HPDE6-E6E7 (cell line): ENCODE measurements at regions not wholly inside any gene's neighbourhood (a gene's known extent, or its start where the extent isn't known, plus 50 kb on each side); places are given as distances from the start of the nearest gene placed in this dataset.
"Not testable (repeated sequence)": the region's sequence is repeated elsewhere in the genome, so short reads cannot be mapped to it uniquely, and the experiment has no call there.

ENCODE experiments used
- DNase-seq: peaks from one replicate; pipeline ENCODE4 v3.0.0; 2011; ENCODE audit warnings: missing footprints; ENCODE audit errors: extremely low spot score

- no peak for DNase-seq
Measured at GRCh38 chr4:114249561-114249960, 270.1 kb upstream of the ARSJ start.

DNA sequence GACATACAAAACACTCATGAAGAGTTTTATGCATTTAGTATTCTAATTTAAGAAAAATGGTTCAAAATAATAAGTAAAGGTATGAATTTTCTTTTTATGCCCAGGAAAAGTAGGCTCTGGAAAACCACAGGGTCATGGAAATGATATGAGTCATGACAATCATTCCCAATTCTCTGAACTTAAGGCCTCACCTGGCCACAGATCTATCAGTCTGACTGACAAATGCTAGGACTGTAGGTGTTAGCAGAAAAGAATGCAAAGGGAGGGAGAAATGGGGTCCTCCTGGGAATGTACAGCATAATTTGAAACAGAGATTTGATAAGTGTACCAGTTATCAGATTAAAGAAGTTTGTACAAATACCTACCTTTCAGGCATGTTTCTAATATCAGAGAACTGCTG is 270.5 kb upstream of the ARSJ start:
- DNase-seq, result no peak

DNA sequence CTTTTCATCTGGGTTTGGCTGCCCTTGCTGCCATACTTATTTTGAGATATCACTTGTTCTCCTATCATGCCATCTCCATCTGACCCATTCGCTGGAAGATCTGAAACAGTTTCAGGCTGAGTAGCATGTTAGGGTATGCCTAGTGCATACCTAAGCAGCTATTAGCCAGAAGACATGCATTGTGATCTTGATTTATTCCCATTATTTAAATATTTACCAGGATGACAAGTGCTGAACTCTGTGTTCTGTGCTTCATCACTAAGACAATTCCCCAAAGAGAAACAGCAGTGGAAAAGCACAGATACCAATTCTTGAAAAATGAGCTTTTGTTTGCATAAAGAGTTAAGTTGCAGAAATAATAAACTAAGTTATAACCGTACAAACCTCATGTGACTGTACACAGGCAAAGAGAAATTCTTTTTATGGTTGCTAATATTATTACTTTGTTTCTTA is 271.0 kb upstream of the ARSJ start:
- DNase-seq, result no peak

DNA sequence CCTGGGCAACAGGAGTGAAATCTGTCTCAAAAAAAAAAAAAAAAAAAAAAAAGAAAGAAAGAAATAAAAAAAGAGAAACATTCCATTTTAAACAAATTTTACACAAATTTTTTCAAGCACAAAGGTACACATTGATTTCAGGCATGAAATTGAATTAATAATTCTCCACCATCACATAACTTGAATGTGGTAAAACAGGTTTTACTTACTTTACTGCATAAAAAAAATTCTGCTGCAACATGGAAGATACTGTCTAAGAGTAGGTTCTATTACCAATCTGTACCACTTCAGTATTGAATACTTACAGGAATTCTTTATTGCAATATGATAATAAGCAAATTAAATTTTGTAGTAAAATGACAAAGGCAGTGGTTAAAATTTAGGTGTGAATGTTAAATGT is 271.6 kb upstream of the ARSJ start:
- DNase-seq, result no peak

GRCh38 chr4:114252499-114252898 is 273.1 kb upstream of the ARSJ start:
- no peak for DNase-seq

GRCh38 chr4:114257501-114257900 is 278.1 kb upstream of the ARSJ start:
- no peak for DNase-seq

DNA sequence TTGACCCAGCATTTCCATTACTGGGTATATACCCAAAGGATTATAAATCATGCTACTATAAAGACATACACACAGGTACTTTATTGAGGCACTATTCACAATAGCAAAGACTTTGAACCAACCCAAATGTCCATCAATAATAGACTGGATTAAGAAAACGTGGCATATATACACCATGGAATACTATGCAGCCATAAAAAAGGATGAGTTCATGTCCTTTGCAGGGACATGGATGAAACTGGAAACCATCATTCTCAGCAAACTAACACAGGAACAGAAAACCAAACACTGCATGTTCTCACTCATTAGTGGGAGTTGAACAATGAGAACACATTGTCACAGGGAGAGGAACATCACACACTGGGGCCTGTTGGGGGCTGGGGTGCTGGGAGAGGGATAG is 283.0 kb upstream of the ARSJ start:
- not testable (repeated sequence) for DNase-seq

DNA sequence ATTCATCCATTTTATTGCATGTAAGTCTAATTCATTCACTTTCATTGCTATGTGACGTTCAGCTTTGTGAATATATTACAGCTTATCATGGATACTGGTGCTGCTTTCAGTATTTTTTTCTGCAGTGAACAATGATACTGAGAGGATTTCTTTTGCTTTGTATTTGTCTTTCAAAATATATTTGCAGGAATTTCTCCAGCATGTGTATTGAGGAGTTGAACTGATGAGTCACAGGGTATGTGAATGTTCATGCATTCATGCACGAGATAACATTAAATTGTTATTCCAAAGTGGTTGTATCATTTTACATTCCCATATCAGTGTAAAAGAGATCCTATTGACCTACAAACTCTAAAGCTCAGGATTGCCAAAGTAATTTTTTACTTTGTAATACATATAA is 283.8 kb upstream of the ARSJ start:
- DNase-seq, result no peak

- no peak for DNase-seq
Measured at GRCh38 chr4:114264452-114264851, 285.0 kb upstream of the ARSJ start.

DNA sequence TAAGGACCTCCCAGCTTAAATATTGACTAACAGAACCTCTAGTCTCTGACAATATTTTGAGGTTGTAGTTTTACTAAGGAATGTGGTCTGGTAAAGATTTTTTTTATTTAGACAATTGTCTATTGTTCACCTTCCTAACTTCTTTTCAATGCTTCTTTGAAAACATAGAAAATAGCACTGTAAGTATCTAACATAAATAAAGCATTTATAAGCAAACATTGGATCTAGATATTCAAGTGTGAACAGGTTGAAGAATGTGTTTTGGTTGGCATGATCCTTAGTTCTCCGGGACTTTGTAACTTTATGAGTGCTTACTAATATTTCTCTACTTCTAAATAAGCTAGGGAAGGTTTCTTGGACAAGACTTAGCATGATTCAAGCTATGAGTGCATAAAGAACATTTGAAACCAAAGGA is 285.4 kb upstream of the ARSJ start:
- DNase-seq, result no peak

- no peak for DNase-seq
Measured at GRCh38 chr4:114265342-114265741, 285.9 kb upstream of the ARSJ start.

GRCh38 chr4:114267976-114268375 is 288.5 kb upstream of the ARSJ start:
- DNase-seq, result no peak

DNA sequence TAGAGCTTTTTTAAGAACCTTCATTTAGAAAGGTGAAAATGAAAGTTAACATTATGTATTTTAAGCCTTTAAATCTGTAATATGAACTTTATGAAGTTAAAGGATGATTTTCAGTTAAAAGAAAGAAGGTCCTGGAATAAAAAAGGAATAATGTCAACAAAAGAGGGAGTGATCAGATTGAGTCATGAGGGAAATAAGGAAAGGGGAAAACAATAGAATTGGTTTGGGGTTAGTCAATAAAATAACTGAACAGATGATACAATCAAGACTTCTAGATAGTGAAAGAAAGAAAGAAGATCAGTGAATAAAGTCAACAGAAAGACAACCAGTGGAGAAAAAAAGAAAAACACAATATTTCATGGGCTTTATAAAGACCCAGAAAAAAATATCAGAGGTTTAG is 291.6 kb upstream of the ARSJ start:
- DNase-seq, result no peak

- no peak for DNase-seq
Measured at GRCh38 chr4:114272226-114272625, 292.8 kb upstream of the ARSJ start.

DNA sequence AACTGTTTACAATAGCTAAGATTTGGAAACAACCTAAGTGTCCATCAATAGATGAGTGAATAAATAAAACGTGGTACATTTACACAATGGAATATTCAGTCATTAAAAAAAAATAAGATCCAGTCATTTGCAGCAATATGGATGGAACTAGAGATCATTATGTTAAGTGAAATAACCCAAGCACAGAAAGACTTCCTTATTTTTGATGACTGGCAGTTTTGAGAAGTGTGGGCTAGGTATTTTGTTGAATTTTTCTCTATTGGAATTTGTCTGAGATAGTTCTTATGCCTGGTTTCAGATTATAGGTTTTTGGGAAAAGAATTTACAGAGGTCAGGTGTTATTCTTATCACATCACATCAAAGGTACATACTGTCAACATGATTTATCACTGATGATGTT is 293.8 kb upstream of the ARSJ start:
- no peak for DNase-seq

GRCh38 chr4:114277690-114278089 is 298.2 kb upstream of the ARSJ start:
- DNase-seq, result no peak

- DNase-seq, result no peak
Measured at GRCh38 chr4:114279066-114279465, 299.6 kb upstream of the ARSJ start.

DNA sequence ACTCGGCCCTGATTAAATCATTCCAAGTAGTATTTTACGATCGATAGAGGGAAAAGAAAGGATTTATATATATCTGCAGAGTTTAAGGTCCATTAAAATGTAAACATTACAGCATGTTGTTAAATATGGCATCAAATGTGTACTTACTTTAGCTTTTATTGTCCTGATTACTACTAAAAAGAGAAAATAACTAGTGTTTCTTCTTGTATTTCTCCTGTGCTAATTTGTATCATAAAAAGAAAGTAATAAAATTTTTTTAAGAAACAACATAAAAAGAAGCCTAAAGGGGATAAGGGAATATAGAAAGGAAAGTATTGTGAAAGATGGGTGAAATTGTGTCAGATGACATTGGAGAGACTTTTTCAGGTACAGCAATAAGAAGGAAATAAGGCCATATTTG is 300.3 kb upstream of the ARSJ start:
- no peak for DNase-seq

- DNase-seq, result no peak
Measured at GRCh38 chr4:114280645-114281044, 301.2 kb upstream of the ARSJ start.

DNA sequence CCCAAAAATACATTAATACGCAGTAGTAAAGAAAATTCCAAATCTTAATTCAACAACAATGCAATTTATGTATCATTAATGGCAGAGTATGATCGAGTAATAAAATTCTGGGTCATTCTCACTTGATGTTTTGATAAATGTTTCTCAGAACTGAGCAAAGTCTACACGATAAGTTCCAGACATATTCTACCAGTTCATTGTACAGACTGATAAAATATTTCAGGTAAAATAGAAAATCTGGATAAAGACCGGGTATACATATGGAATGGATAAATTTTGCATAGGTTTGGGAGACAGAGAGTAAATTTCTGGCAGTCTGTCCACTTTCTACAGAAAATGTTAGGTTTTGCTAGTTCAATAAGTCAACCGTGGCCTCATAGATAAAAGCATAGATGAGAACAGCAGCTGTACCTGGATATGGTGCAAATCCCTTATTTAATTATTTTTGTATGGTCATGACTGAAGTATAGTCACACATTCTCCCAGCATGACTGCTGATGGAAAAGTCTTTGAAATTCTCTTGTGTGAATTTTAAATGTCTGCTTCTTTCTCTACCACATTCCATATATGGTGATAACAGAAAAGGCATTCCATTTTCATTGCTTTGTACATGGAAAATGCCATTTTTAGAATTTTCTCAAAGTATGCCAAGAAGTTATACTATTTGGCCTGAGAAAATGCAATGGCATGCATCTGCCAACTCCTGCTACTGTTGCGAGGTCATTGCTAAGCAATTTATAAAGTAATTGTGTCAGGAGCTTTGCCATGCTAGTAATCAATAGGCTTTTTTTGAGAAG is 301.9 kb upstream of the ARSJ start:
- no peak for DNase-seq

GRCh38 chr4:114282937-114283336 is 303.5 kb upstream of the ARSJ start:
- DNase-seq, result no peak

- no peak for DNase-seq
Measured at GRCh38 chr4:114284629-114285028, 305.2 kb upstream of the ARSJ start.

DNA sequence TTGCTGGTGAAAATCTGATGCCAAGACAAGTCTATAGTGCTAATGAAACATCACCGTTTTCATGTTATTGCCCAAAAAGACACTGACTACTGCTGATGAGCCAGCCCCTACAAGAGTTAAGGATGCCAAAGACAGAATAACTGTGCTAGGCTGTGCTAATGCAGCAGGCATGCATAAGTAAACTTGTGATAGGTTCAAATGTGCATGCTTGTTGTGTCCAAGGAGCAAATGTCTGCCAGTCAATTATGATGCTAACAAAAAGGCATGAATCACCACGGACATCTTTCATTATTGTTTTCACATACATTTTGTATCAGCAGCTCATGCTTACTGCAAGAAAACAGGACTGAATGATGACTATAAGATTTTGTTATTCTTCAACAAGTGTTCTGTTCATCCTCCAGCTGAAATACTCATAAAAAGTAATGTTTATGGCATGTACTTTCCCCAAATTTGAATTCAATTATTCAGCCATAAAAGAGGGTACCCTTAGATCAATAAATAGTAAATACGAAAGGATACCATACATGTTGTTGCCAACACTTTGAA is 306.9 kb upstream of the ARSJ start:
- no peak for DNase-seq
